HepG2 (cell line): ENCODE measurements at regions not wholly inside any gene's neighbourhood (a gene's known extent, or its start where the extent isn't known, plus 50 kb on each side); places are given as distances from the start of the nearest gene placed in this dataset.

ENCODE experiments used
- ATF4 ChIP-seq, 2 experiments: fragments of 450-650 bp in 1 of 2; sonication (generic) in 1 of 2; formaldehyde crosslinking; IDR thresholded peaks; 2 replicates each; pipeline versions ENCODE4 v1.5.0 to v1.8.0; 2020 to 2022; ENCODE audit warnings: mild to moderate bottlenecking in 1 of 2, missing genetic modification reagents in 1 of 2
- CAMTA2 ChIP-seq: sonication (generic); formaldehyde crosslinking; IDR thresholded peaks from 2 replicates; pipeline ENCODE4 v1.4.0; 2020; ENCODE audit warnings: mild to moderate bottlenecking, missing genetic modification reagents, borderline replicate concordance
- CTCF ChIP-seq: sonication (generic); formaldehyde crosslinking; IDR thresholded peaks from 2 replicates; pipeline ENCODE4 v1.5.0; 2020; ENCODE audit warnings: mild to moderate bottlenecking, missing genetic modification reagents, moderate library complexity
- HNRNPL ChIP-seq: fragments of 200-400 bp; formaldehyde crosslinking; IDR thresholded peaks from 2 replicates; pipeline ENCODE4 v1.6.1; 2017; ENCODE audit warnings: mild to moderate bottlenecking, low read depth, low read length
- HNRNPUL1 ChIP-seq: fragments of 200-400 bp; formaldehyde crosslinking; IDR thresholded peaks from 2 replicates; pipeline ENCODE4 v1.6.1; 2017; ENCODE audit warnings: low read depth, mild to moderate bottlenecking, low read length, moderate library complexity
- MXI1 ChIP-seq: IDR thresholded peaks from 3 replicates; pipeline ENCODE4 v1.6.1; 2012; ENCODE audit warnings: low read depth, low read length, inconsistent platforms, borderline replicate concordance
- NBN ChIP-seq: fragments of 450-650 bp; conservative IDR thresholded peaks from 2 replicates; pipeline ENCODE4 v1.6.1; 2017
- RELA ChIP-seq: sonication (generic); formaldehyde crosslinking; IDR thresholded peaks from 2 replicates; pipeline ENCODE4 v1.4.0; 2020; ENCODE audit warnings: missing genetic modification reagents
- RFX5 ChIP-seq: IDR thresholded peaks from 2 replicates; pipeline ENCODE4 v1.6.1; 2011; ENCODE audit warnings: low read depth, low read length, improper control_type of control experiment
- U2AF2 ChIP-seq: fragments of 200-400 bp; formaldehyde crosslinking; IDR thresholded peaks from 2 replicates; pipeline ENCODE4 v1.6.1; 2017; ENCODE audit warnings: low read depth, mild to moderate bottlenecking, low read length
- ZIK1 ChIP-seq: sonication (generic); formaldehyde crosslinking; IDR thresholded peaks from 2 replicates; pipeline ENCODE4 v1.5.0; 2020; ENCODE audit warnings: mild to moderate bottlenecking, low read depth, missing genetic modification reagents, borderline replicate concordance
- ZNF709 ChIP-seq: sonication (generic); formaldehyde crosslinking; IDR thresholded peaks from 2 replicates; pipeline ENCODE4 v1.5.0; 2020; ENCODE audit warnings: mild to moderate bottlenecking, missing genetic modification reagents

GRCh38 chr2:211251016-211251415, 694.6 kb downstream of the CPS1 start:
- no peak for TF ChIP-seq ZNF709 (CRISPR knock-in tag)
- no peak for TF ChIP-seq CTCF (CRISPR knock-in tag)
- no peak for TF ChIP-seq ZIK1
- no peak for TF ChIP-seq MXI1
- TF ChIP-seq ATF4 (CRISPR knock-in tag; IDR thresholded peaks at IDR 0.05): no peak
- no peak for TF ChIP-seq HNRNPUL1
- no peak for TF ChIP-seq U2AF2
- TF ChIP-seq HNRNPL: no peak
- TF ChIP-seq NBN: no peak
- TF ChIP-seq RELA: no peak
- TF ChIP-seq RFX5: no peak
- no peak for TF ChIP-seq CAMTA2
